Hematopoietic multipotent progenitor cell treated with erythropoietin and hydrocortisone succinate and interleukin-3 and kit ligand, for 6 days (in vitro differentiated cells): ENCODE measurements at regions not wholly inside any gene's neighbourhood (a gene's known extent, or its start where the extent isn't known, plus 50 kb on each side); places are given as distances from the start of the nearest gene placed in this dataset.
"Not testable (repeated sequence)": the region's sequence is repeated elsewhere in the genome, so short reads cannot be mapped to it uniquely, and the experiment has no call there.

ENCODE experiments used
- DNase-seq: peaks from one replicate; pipeline ENCODE4 v3.0.0-alpha.2; 2015

DNA sequence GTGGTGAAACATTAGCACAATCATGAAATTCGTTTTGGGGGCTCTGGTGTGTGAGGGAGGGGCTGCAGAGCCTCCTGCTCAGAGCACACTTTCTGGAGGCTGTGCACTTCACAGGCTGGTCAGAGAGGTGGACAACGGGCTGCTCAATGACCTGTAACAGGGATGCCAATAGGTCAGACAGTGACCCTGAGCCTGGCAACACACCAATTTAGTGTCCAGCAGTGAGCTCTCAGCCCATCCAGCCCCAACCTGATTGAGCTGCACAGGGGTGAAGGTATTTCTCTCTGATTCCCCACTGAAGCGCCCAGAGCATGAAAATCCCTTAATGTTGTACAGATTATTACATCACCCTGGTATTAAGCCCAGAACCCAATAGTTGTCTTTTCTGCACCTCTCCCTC, 191.3 kb upstream of the ZNF32 start:
- DNase-seq: no peak

DNA sequence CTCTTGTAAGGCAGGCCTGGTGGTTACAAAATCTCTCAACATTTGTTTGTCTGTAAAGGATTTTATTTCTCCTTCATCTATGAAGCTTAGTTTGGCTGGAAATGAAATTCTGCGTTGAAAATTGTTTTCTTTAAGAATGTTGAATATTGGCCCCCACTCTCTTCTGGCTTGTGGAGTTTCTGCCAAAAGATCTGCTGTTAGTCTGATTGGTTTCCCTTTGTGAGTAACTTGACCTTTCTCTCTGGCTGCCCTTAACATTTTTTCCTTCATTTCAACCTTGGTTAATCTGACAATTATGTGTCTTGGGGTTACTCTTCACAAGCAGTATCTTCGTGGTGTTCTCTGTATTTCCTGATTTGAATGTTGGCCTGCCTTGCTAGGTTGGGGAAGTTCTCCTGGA, 186.1 kb upstream of the ZNF32 start:
- not testable (repeated sequence) for DNase-seq

GRCh38 chr10:43827853-43828252, 179.2 kb upstream of the ZNF32 start:
- no peak for DNase-seq

GRCh38 chr10:43825984-43826383, 177.3 kb upstream of the ZNF32 start:
- DNase-seq: no peak

DNA sequence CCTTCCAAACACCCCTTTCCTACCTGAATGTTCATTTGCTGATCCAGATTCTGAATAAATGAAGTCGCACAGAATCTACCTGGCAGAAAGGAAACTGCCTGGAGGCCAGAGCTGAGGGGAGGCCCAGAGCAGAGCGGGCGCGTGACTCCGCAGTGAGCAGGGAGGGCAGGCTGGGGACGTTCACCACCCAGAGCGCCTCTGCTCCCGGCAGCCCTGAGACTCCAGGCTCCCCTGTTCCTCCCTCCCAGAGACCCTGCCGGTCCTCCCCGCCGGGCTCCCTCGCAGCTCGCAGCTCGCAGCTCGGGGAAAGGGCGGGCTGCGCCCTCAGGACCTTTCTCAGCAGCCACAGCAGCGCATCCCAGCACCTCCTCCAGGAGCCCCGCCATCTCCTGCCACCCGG, 176.7 kb upstream of the ZNF32 start:
- DNase-seq: no peak

DNA sequence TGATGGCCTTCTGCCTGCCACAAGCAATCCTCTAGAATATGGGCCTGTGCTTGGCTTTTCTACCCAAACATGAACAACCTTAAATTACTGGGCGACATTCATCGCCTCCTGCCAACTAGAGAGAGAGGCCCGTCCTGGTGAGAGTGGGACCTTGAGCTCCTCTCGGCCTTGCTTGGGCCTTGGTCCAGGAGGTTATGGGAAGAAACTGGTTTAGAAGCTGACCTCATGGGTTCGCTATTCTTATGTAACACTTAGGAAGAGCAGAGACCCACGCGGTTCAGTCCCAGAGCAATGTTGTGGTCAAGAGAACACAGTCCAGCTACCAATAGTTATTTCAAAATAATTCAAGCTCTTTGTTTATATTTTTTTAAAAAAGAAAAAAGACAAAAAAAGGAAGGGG, 176.3 kb upstream of the ZNF32 start:
- DNase-seq: no peak

DNA sequence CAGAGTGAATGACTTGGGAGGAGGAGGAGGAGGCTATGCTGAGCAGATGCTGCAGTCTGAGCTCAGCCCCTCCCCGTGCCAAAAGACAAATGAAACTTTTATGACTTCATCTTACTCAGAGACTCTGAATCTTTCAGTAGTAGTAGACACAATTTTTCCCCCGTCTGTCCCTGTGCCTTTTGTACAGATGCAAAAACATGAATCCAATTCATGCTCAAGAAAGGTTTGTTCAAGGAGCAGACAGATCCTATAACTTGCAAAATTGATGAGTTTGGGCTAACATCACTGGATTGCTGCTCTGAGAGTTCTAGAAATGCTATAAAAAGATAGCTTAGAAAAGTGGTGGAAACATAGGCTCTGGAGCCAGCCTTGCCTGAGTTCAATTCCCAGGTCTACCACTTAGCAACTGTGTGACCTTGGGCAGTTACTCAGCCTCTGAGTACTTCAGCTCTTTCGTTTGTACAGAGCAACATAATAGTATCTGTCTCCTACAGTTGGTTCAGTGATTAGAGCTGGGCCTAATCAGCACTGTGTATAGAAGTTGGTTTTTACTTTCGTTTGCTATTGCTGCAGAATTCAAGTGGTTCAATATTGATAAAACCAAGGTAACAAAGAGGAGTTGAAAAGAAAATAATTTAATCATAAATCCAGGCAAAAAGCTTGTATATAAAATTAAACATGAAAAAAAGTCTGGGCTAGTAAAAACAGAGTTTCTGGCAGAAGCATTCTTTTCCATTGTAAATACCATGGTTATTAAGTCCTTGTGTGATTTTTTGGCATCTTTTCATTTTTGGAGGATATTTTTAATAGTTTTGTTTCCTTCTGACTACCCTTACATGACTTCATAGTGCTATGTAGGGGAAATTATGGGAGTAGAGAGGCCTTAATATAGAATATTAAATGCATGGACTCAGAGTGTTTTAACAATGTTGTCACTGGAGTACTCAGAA, 174.2 kb upstream of the ZNF32 start:
- no peak for DNase-seq

GRCh38 chr10:43821103-43821502, 172.4 kb upstream of the ZNF32 start:
- DNase-seq: peak; percentile 7

- DNase-seq: no peak
Observed at GRCh38 chr10:43820663-43821062, 172.0 kb upstream of the ZNF32 start.

DNA sequence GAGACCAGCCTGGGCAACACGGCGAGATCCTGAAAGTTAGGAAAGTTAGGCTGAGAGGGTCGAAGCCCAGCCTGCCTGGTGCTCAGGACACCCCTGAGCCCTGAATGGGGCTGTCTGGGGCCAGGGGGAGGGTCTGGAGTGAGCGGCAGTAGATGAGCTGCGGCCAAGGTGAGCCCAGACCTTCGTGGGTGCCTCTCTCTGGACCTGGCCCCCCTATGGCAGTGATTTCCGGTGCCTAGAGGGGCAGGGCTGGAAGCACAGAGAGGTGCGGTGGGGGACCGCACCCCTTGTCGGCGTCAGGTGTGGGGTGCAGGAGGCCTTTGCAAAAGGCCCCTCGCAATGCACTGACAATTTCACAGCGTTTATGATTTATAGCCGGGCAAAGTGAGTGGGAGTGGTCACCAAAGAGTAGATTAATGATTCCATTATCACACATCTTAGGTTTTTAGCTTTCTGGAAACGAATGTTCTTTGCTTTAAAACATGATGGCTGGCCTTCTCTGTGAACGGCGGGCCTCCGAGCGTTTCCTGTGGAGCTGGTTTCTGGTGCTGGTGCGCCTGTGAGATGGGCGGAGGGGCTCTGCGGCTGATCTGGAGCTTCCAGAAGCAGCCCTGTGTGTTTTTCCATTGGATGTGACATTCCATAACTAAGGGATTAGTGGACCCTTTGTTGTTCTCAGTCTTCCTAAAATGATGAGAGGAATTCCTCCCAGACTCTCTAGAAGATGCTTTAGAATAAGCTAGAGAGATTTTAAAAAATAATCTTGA, 171.0 kb upstream of the ZNF32 start:
- DNase-seq: no peak

DNA sequence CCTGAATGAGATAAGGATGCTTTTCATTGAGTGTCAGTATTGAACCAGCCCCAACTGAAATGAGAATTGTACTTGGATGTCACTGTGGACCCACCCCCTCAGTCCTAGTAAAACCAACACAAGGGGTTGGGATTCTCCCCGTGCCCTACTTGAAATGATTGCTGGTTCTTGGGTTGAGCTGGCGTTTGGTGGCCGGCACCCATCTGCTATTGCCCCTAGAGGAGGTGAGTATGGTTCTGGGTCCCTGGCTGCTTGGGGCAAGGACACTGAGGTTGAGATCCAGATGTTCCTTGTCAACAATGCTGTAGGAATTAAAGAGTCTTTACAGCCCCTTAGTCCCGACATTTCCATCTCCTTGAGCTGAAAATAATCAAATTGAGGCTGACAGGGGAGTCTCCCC, 170.0 kb upstream of the ZNF32 start:
- DNase-seq: no peak

- no peak for DNase-seq
Observed at GRCh38 chr10:43817368-43817767, 168.7 kb upstream of the ZNF32 start.

DNA sequence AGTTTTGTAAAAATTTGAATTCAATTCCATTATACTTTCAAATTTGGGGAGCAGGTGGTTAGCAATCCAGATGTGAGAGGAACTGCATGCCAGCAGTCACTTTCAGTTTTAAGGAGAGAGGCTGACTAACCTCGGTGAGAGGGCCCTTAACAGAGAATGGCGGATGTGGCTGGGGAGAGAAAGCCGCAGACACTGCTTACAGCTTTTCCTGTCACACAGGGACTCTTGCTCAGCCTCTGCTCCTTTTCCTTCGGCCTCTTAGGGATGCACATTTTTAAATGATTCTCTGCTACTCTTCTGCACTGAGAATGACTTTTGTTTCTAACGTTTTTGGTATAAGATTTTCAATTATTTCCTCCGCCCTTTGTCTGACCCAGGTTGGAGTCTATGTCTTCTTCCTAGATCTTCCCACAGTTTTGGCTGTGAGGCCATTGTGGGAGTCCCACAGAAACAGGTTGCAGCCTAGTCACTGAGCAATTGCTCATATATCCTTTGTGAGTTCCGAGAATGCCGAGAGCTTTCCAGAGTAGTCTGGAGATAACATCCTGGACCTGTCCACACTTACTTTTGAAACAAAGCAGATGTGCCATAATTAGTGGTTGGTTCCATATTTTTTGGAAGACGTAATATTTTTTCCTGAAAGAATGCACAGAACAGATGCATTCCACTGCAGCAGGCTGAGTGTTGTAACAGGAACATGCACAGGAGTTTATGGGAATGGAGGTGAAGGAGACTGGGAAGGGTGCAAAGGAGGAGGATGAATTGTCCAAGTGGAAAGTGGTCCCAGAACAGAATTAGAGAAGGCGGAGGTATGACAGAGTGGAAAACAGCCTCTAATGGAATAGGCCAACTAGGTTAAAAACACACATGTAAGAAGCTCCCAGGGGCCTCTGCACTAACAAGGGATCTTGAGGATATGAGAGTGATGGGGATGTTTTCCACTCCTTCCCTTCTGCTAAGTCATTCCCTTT, 168.0 kb upstream of the ZNF32 start:
- DNase-seq: peak; percentile 57

- DNase-seq: no peak
Observed at GRCh38 chr10:43815181-43815885, 166.7 kb upstream of the ZNF32 start.

DNA sequence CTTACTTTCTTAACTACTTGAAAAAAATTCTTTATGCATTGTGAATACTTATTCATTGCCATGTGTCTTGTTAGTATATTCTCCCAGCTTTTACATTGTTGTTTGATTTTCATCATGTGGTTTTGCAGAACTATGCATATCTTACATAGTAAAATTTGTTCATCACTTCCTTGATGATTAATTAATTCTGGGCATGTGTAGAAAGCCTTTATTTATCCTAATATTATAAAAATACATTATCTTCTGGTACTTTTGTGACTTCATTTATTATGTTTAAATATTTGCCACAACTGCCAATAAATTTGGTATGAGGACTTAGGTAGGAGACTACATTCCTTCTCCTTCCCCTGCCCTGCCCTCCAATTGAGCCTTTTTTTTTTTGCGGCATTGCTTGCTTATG, 166.0 kb upstream of the ZNF32 start:
- DNase-seq: no peak

DNA sequence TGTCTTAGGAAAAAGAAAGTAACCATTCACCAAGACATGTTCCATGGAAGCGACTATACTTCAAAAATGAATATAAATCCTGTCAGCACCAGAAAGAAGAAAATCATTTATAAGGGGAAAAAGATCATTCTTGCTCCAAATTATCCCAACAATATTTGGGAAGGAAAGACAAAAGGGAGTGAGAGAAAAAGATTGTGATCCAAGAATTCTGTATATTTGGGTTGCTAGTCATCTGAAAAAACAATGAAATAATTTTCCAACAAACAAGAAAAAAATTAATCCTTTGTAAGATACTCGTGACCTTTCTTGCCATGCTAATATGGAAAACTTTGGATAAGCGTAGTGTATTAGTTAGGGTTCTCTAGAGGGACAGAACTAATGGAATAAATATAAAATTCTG, 163.2 kb upstream of the ZNF32 start:
- DNase-seq: no peak

GRCh38 chr10:43809211-43809930, 160.7 kb upstream of the ZNF32 start:
- DNase-seq: no peak

- DNase-seq: no peak
Observed at GRCh38 chr10:43808136-43808535, 159.5 kb upstream of the ZNF32 start.

DNA sequence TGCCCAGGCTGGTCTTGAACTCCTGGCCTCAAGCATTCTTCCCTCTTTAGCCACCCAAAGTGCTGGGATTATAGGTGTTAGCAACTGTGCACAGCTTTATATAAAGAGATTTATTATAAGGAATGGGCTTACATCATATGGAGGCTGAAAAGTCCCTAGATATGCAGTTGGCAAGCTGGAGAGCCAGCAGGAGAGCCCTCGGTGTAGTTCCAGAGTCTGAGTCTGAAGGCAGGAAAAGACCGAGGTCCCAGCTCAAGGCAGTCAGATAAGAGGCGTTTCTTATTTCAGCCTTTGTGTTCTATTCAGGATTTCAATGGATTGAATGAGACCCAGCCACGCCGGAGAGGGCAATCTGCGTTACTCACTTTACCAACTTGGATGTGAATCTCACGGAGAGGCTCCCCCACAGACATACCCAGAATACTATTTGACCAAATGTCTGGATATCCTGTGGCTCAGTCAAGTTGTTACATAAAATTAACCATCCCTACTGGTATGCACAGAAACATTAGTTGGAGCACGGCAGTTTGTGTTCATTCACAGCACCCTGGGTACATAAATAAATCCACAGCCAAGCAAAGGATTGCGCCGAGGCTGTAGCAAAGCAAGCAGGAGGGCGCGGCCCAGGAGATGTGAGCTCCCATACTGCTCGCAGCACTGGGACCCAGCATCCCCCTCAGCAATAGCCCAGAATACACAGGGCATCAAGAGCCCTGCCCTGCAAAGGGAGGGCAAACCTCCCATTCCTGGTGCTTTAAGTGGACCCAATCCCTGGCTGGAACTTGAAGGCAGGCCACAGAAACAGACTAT, 158.4 kb upstream of the ZNF32 start:
- DNase-seq: no peak

- no peak for DNase-seq
Observed at GRCh38 chr10:43803791-43804190, 155.1 kb upstream of the ZNF32 start.
